ENCODE measurements at regions not wholly inside any gene's neighbourhood (a gene's known extent, or its start where the extent isn't known, plus 50 kb on each side); places are given as distances from the start of the nearest gene placed in this dataset.
A peak's percentile ranks its signal among the peaks of the same experiment; 100 is the strongest.

GRCh38 chr1:9426291-9426711 is 113.0 kb upstream of the SLC25A33 start:
- TF ChIP-seq BMI1 (IDR thresholded peaks at IDR 0.05; ENCODE audit: borderline replicate concordance) (peak; percentile 18; the same call in 1 of the 2 replicates), POLR2A (IDR thresholded peaks at IDR 0.05; ENCODE audit: low read depth, low read length) (no peak), RBBP5 (conservative IDR thresholded peaks at IDR 0.05) (no peak), CREB1 (IDR thresholded peaks at IDR 0.05; ENCODE audit: low read depth) (peak; percentile 89)
